Mesodermal cell (in vitro differentiated cells): ENCODE measurements at regions not wholly inside any gene's neighbourhood (a gene's known extent, or its start where the extent isn't known, plus 50 kb on each side); places are given as distances from the start of the nearest gene placed in this dataset.

Source experiments
- H3K27ac ChIP-seq: 2 replicates; pipeline ENCODE4 v1.7.0; 2013; ENCODE audit warnings: mild to moderate bottlenecking, low read depth, low read length, moderate library complexity; ENCODE audit not compliant: severe bottlenecking
- H3K36me3 ChIP-seq: 2 replicates; pipeline ENCODE4 v1.7.1; 2013; ENCODE audit warnings: mild to moderate bottlenecking, low read length, moderate library complexity; ENCODE audit not compliant: control insufficient read depth, insufficient read depth
- H3K4me1 ChIP-seq: one replicate; pipeline ENCODE4 v1.7.1; 2013; ENCODE audit warnings: mild to moderate bottlenecking, low read length; ENCODE audit not compliant: insufficient read depth, control insufficient read depth, poor library complexity, severe bottlenecking
- H3K4me3 ChIP-seq: 2 replicates; pipeline ENCODE4 v1.7.0; 2013; ENCODE audit warnings: low read length, control low read depth, mild to moderate bottlenecking; ENCODE audit not compliant: insufficient read depth, poor library complexity, severe bottlenecking; ENCODE audit errors: extremely low read depth
- H3K9me3 ChIP-seq: 2 replicates; pipeline ENCODE4 v1.7.1; 2013; ENCODE audit warnings: mild to moderate bottlenecking, low read length, moderate library complexity; ENCODE audit not compliant: control insufficient read depth
- WGBS, 2 experiments: methylation state at CpG; one replicate each; pipeline ENCODE4 v1.1.5; 2013; ENCODE audit warnings: missing lambda C conversion rate in 2 of 2; ENCODE audit not compliant: insufficient coverage in 2 of 2; 5-methylcytosine and 5-hydroxymethylcytosine counted together

DNA sequence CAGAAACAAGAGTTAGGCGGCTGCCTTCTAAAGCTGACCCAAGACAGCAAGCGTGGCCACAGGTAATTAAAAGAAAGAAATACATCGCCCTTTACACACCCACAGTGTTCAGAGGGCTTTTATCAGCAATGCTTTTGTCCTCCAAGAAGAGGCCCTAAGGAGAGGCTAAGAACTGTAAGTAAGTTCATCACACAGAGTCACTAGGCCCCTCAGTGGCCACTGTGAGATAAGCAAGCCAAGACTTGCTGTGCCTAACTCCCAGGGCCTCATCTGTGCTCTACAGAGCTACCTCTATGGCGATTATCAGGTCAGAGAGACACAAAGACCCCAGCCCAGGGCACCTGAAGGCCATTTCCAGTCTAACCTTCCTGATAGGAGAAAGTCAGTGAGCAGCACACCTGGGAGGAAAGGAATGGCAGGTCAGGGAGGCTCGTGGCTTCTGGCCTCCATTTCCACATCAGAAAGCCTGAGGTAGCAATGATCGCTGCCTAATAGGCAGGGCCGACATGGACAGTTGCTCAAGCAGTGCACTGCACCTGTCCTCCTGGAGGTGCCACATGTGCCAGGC is 545.2 kb upstream of the CDH11 start:
- no peak overlapping the region for H3K27ac ChIP-seq
- H3K9me3 ChIP-seq: no peaks in the 10 kb centered on the region
- H3K4me1 ChIP-seq: peaks cover 13% of the 10 kb centered on the region
- 80 to 89% methylated on average over 4 to 6 of the region's 7 CpGs for WGBS, 2 experiments
- no peaks in the 10 kb centered on the region for H3K36me3 ChIP-seq
- H3K4me3 ChIP-seq: no peak overlapping the region

- H3K9me3 ChIP-seq: no peaks in the 10 kb centered on the region
- H3K36me3 ChIP-seq: no peaks in the 10 kb centered on the region
- 88 to 89% methylated on average over 9 of the region's 11 CpGs for WGBS, 2 experiments
- no peak overlapping the region for H3K27ac ChIP-seq
- H3K4me3 ChIP-seq: no peak overlapping the region
- peaks cover 16% of the 10 kb centered on the region for H3K4me1 ChIP-seq
Observed at GRCh38 chr16:65666132-65666941, 544.5 kb upstream of the CDH11 start.

DNA sequence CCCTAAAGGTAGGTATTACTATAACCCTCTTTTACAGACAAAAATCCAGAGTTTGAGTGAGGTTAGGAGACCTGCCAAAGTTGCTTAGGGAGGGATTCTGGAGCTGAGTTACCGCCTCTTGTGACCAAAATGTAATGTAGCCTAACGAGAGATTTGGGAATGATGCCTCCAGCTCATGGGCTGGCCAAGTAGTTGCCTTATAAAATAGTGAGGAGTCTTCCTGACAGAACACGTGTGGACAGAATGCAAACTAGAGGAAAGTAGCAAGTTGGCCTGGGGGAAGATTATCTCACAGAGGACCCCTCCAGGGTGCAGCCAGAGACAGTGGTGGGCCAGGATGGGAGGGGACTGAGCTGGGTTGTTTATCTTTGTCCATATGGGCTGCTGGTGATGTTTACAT is 543.7 kb upstream of the CDH11 start:
- Histone ChIP-seq H3K36me3 (no peaks in the 10 kb centered on the region), H3K27ac (no peak overlapping the region), H3K9me3 (no peaks in the 10 kb centered on the region), H3K4me3 (no peak overlapping the region), H3K4me1 (peaks cover 21% of the 10 kb centered on the region)
- 75 to 86% methylated on average over 3 of the region's 3 CpGs for WGBS, 2 experiments

- whole genome bisulfite sequencing, 2 experiments: 90 to 94% methylated on average over 2 of the region's 3 CpGs
- Histone ChIP-seq H3K36me3 (no peaks in the 10 kb centered on the region), H3K4me3 (no peak overlapping the region), H3K27ac (no peak overlapping the region), H3K4me1 (peaks cover 34% of the 10 kb centered on the region), H3K9me3 (no peaks in the 10 kb centered on the region)
Observed at GRCh38 chr16:65663774-65664173, 541.9 kb upstream of the CDH11 start.

DNA sequence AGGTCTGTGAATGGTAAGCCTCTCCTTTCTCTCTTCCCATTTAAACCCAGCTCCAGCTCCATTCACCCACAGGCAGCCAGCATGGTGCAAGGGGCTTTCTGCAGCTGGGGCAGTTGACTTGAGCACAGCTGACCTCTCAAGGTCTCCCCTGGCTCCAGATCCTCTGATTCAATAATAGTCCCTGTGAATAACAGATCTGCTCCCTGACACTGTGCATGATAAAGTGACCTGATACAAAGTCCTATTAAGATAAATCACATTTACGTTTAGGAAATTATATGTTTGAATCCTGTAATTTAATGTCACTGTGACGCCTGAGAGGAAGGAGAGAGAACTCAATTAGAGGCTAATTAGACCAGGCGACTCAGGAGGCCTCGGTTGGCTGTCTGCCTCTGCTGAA is 540.4 kb upstream of the CDH11 start:
- Histone ChIP-seq H3K27ac (no peak overlapping the region), H3K4me3 (no peak overlapping the region), H3K9me3 (no peaks in the 10 kb centered on the region), H3K4me1 (peaks cover 38% of the 10 kb centered on the region), H3K36me3 (no peaks in the 10 kb centered on the region)
- WGBS, 2 experiments: 97 to 100% methylated on average over 3 of the region's 4 CpGs

GRCh38 chr16:65661558-65661957 is 539.7 kb upstream of the CDH11 start:
- Histone ChIP-seq H3K4me3 (no peak overlapping the region), H3K4me1 (peaks cover 38% of the 10 kb centered on the region), H3K36me3 (no peaks in the 10 kb centered on the region), H3K27ac (no peak overlapping the region), H3K9me3 (no peaks in the 10 kb centered on the region)
- 74 to 94% methylated on average over 3 of the region's 5 CpGs for WGBS, 2 experiments

DNA sequence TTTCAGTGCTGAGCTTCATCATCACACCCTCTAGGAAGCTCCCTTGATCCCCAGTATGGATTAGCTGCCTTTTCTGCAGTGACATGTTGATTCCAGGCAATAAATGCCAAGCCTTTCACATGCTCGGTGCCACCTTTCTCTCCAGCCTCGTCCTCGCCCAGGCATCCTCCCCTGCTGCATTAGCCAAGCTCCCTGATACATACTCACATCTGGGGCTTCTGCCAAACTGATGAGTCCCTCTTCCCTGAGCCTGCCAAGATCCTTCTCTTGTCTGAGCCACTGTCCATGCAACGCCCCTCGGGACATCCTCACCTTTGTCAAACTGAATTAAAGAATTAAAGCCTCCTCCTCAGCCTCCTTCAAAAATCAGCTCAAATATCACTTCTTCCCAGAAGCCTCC is 538.5 kb upstream of the CDH11 start:
- no peak overlapping the region for H3K4me3 ChIP-seq
- no peaks in the 10 kb centered on the region for H3K36me3 ChIP-seq
- 96 to 100% methylated on average over 5 of the region's 5 CpGs for WGBS, 2 experiments
- H3K4me1 ChIP-seq: peaks cover 31% of the 10 kb centered on the region
- no peaks in the 10 kb centered on the region for H3K9me3 ChIP-seq
- H3K27ac ChIP-seq: no peak overlapping the region

GRCh38 chr16:65659758-65660157 is 537.9 kb upstream of the CDH11 start:
- Histone ChIP-seq H3K27ac (no peak overlapping the region), H3K4me1 (peaks cover 31% of the 10 kb centered on the region), H3K36me3 (no peaks in the 10 kb centered on the region), H3K4me3 (no peak overlapping the region), H3K9me3 (no peaks in the 10 kb centered on the region)
- 84 to 87% methylated on average over 3 to 7 of the region's 7 CpGs for WGBS, 2 experiments

DNA sequence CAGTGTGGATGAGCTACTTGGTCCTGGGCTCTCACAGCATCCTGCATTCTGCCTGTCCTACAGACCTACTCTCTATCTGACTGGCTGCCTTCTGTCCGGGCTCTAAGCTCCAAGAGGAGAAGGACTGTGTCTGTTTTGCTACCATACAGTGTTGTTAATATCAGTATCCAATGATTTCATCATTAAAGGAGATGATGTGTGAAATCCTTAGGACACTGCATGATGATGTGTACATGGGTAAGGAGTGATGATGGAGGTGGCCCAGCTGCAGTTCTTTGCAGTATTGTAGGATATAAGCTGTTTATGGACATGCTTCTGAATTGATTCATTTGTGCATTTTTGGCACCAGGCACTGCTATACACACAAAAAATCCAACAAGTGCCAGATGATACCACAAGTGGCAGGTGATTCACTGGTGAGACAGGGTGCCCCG is 536.9 kb upstream of the CDH11 start:
- no peaks in the 10 kb centered on the region for H3K9me3 ChIP-seq
- WGBS, 2 experiments: 89 to 100% methylated on average over 1 of the region's 2 CpGs
- H3K4me1 ChIP-seq: peaks cover 24% of the 10 kb centered on the region
- H3K27ac ChIP-seq: no peak overlapping the region
- H3K36me3 ChIP-seq: no peaks in the 10 kb centered on the region
- H3K4me3 ChIP-seq: no peak overlapping the region

DNA sequence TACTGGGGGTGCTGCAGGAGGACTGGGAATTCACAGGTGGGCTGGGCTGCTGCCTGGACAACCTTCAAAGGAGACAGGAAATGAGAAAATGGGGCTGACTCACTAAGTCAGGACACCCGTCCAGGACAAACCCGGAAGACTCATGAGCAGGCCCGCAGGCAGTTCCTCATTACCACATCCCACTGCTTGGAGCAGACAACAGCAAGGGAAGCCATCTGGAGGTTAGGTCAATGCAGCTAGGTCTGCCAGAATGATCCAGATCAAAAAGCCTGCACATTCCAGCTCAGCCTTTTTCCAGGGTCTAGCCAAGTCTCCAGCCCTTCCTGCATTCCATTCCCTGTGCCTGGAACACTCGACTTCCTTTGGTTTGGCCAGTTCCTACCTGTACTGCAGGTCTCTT is 536.5 kb upstream of the CDH11 start:
- Histone ChIP-seq H3K27ac (peak overlapping the region; percentile 12), H3K9me3 (no peaks in the 10 kb centered on the region), H3K4me3 (no peak overlapping the region), H3K36me3 (no peaks in the 10 kb centered on the region), H3K4me1 (peaks cover 24% of the 10 kb centered on the region)
- 61 to 67% methylated on average over 2 of the region's 4 CpGs for WGBS, 2 experiments

DNA sequence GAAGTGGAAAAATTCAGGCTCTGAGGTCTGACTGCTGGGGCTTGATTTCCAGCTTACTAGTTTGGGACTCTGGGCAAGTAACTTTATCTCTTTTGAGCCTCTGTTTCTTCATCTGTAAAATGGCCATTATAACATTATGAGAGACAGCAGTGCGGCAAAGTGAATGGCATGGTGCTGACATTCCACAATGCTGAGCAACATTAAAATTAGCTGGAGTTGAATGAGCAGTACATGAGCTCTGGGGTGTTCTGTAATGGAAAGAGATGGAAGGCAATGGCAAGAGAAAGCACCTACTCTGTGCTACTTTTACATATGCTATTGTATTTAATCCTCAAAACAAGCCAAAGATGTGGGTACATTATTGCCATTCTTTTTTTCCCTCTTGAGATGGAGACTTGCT is 535.7 kb upstream of the CDH11 start:
- Histone ChIP-seq H3K36me3 (no peaks in the 10 kb centered on the region), H3K27ac (no peak overlapping the region), H3K9me3 (no peaks in the 10 kb centered on the region), H3K4me1 (peaks cover 24% of the 10 kb centered on the region), H3K4me3 (no peak overlapping the region)
- WGBS, 2 experiments: no CpG with 5 or more reads among the region's 1 CpG
